ENCODE measurements at regions not wholly inside any gene's neighbourhood (a gene's known extent, or its start where the extent isn't known, plus 50 kb on each side); places are given as distances from the start of the nearest gene placed in this dataset.

DNA sequence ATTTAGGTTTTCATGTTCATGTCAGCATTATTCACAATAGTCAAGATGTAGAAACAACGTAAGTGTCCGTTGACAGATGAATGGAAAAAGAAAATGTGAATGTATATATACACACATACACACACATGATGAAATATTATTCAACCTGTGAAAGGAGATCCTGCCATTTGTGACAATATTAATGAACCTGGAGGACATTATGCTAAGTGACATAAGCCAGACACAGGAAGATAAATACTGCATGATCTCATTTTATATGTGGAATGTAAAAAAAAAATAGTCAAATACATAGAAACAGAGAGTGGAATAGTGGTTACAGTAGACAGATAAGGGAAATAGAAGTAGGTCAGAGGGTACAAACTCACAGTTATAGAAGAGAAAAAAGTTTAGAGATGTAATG is 651.1 kb upstream of the MKI67 start:
- Histone ChIP-seq H3K27ac (replicated peaks; ENCODE audit: low read length) (no peak overlapping the region), H3K9me3 (replicated peaks in 1 of 2; ENCODE audit: control insufficient read depth in 2 of 2, insufficient read depth in 1 of 2, low read depth in 1 of 2, low read length in 2 of 2) (no peaks in the 10 kb centered on the region)
- no CpG with 5 or more reads among the region's 2 CpGs for WGBS, 2 donors (ENCODE audit: extremely low coverage in 2 of 2, insufficient read length in 2 of 2, insufficient replicate concordance in 1 of 2)

GRCh38 chr10:128779416-128779815 is 653.2 kb upstream of the MKI67 start:
- Histone ChIP-seq H3K79me1 (ENCODE audit: low read depth, low read length) (no peaks in the 10 kb centered on the region), H3K4me3 (ENCODE audit: low read length in 2 of 2) (no peak overlapping the region), H2AK5ac (ENCODE audit: low read depth, low read length) (no peak overlapping the region), H2BK12ac (ENCODE audit: low read length) (no peak overlapping the region), H3K4me2 (ENCODE audit: insufficient read depth, low read length, poor library complexity, severe bottlenecking) (no peak overlapping the region), H3K23ac (ENCODE audit: low read depth, low read length, poor library complexity) (no peak overlapping the region), H2BK15ac (ENCODE audit: low read length) (no peak overlapping the region), H3K4ac (ENCODE audit: low read length) (no peak overlapping the region), H3K27me3 (ENCODE audit: control insufficient read depth in 3 of 3, insufficient read depth in 3 of 3, low read depth in 1 of 3, low read length in 3 of 3) (peaks cover 0 to 2% (median 0%) of the 10 kb centered on the region in 3 experiments), H3K9ac (ENCODE audit: low read depth, low read length, poor library complexity) (no peak overlapping the region), H3K18ac (ENCODE audit: low read length) (no peak overlapping the region), H3K27ac (replicated peaks; ENCODE audit: low read length) (no peak overlapping the region), H4K8ac (ENCODE audit: low read depth, low read length) (no peak overlapping the region), H3K4me1 (ENCODE audit: control insufficient read depth in 2 of 2, insufficient read depth in 1 of 2, low read depth in 1 of 2, low read length in 2 of 2) (no peaks in the 10 kb centered on the region), H2BK5ac (ENCODE audit: low read length) (no peak overlapping the region), H3K36me3 (replicated peaks in 1 of 2; ENCODE audit: control insufficient read depth in 2 of 2, insufficient read depth in 2 of 2, low read length in 2 of 2) (no peaks in the 10 kb centered on the region), H4K91ac (ENCODE audit: low read depth, low read length, poor library complexity) (no peak overlapping the region), H2AFZ (ENCODE audit: low read length) (no peak overlapping the region), H3K9me3 (replicated peaks in 1 of 2; ENCODE audit: control insufficient read depth in 2 of 2, insufficient read depth in 1 of 2, low read depth in 1 of 2, low read length in 2 of 2) (no peaks in the 10 kb centered on the region), H2BK120ac (ENCODE audit: low read depth, low read length) (no peak overlapping the region), H3K14ac (ENCODE audit: low read length) (no peak overlapping the region)
- DNase-seq (ENCODE audit: low spot score): no peak
- no CpG with 5 or more reads among the region's 15 CpGs for WGBS, 2 donors (ENCODE audit: extremely low coverage in 2 of 2, insufficient read length in 2 of 2, insufficient replicate concordance in 1 of 2)

More for the DNA sequence above, 651.1 kb upstream of the MKI67 start:
- Histone ChIP-seq H4K91ac (ENCODE audit: low read depth, low read length, poor library complexity) (no peak overlapping the region), H3K9ac (ENCODE audit: low read depth, low read length, poor library complexity) (no peak overlapping the region), H2AK5ac (ENCODE audit: low read depth, low read length) (no peak overlapping the region), H2BK5ac (ENCODE audit: low read length) (no peak overlapping the region), H3K36me3 (replicated peaks in 1 of 2; ENCODE audit: control insufficient read depth in 2 of 2, insufficient read depth in 2 of 2, low read length in 2 of 2) (no peaks in the 10 kb centered on the region), H3K4ac (ENCODE audit: low read length) (no peak overlapping the region), H3K4me2 (ENCODE audit: insufficient read depth, low read length, poor library complexity, severe bottlenecking) (no peak overlapping the region), H2BK12ac (ENCODE audit: low read length) (no peak overlapping the region), H2BK15ac (ENCODE audit: low read length) (no peak overlapping the region), H3K79me1 (ENCODE audit: low read depth, low read length) (no peaks in the 10 kb centered on the region), H4K8ac (ENCODE audit: low read depth, low read length) (no peak overlapping the region), H3K27me3 (ENCODE audit: control insufficient read depth in 3 of 3, insufficient read depth in 3 of 3, low read depth in 1 of 3, low read length in 3 of 3) (peaks cover 0 to 2% (median 0%) of the 10 kb centered on the region in 3 experiments), H3K23ac (ENCODE audit: low read depth, low read length, poor library complexity) (no peak overlapping the region), H2BK120ac (ENCODE audit: low read depth, low read length) (no peak overlapping the region), H3K18ac (ENCODE audit: low read length) (no peak overlapping the region), H3K4me1 (ENCODE audit: control insufficient read depth in 2 of 2, insufficient read depth in 1 of 2, low read depth in 1 of 2, low read length in 2 of 2) (no peaks in the 10 kb centered on the region), H3K4me3 (ENCODE audit: low read length in 2 of 2) (no peak overlapping the region), H3K14ac (ENCODE audit: low read length) (no peak overlapping the region), H2AFZ (ENCODE audit: low read length) (no peak overlapping the region)
- DNase-seq (ENCODE audit: low spot score): no peak

DNA sequence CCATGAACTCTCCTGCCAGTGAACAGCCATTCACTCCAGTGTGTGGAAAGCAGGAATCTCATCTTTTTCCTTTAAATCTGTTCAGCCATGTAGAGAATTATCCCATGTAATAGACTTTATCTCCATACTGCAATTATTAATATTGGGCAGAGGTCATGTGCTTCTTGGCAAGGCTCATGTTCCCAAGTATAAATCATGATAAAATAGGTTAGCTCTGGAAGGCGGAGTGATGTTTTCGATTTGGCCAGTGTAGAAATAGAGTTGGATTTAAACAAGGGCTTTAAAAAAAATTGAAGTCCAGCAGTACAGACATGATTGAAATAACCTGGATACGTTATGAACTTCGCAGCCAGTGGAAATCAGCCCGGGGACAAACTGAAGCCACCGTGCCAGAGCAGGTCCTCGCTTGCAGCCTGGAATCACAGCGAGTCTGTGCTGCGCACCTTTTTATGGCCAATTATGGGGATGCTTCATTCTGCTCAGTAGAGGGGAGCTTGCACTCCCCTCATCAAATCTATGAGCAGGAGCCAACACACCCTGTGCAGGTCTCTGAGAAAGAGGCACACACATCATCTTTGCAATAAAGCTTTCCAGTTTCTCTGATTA is 654.0 kb upstream of the MKI67 start:
- Histone ChIP-seq H3K36me3 (replicated peaks in 1 of 2; ENCODE audit: control insufficient read depth in 2 of 2, insufficient read depth in 2 of 2, low read length in 2 of 2) (no peaks in the 10 kb centered on the region), H3K18ac (ENCODE audit: low read length) (no peak overlapping the region), H3K27me3 (ENCODE audit: control insufficient read depth in 3 of 3, insufficient read depth in 3 of 3, low read depth in 1 of 3, low read length in 3 of 3) (peaks cover 0 to 2% (median 0%) of the 10 kb centered on the region in 3 experiments), H2BK5ac (ENCODE audit: low read length) (no peak overlapping the region), H4K91ac (ENCODE audit: low read depth, low read length, poor library complexity) (no peak overlapping the region), H3K27ac (replicated peaks; ENCODE audit: low read length) (no peak overlapping the region), H3K14ac (ENCODE audit: low read length) (no peak overlapping the region), H2AFZ (ENCODE audit: low read length) (no peak overlapping the region), H2BK12ac (ENCODE audit: low read length) (no peak overlapping the region), H3K4me2 (ENCODE audit: insufficient read depth, low read length, poor library complexity, severe bottlenecking) (no peak overlapping the region), H2BK120ac (ENCODE audit: low read depth, low read length) (no peak overlapping the region), H3K9me3 (replicated peaks in 1 of 2; ENCODE audit: control insufficient read depth in 2 of 2, insufficient read depth in 1 of 2, low read depth in 1 of 2, low read length in 2 of 2) (no peaks in the 10 kb centered on the region), H3K4ac (ENCODE audit: low read length) (no peak overlapping the region), H2BK15ac (ENCODE audit: low read length) (no peak overlapping the region), H3K4me1 (ENCODE audit: control insufficient read depth in 2 of 2, insufficient read depth in 1 of 2, low read depth in 1 of 2, low read length in 2 of 2) (no peaks in the 10 kb centered on the region), H4K8ac (ENCODE audit: low read depth, low read length) (no peak overlapping the region), H3K4me3 (ENCODE audit: low read length in 2 of 2) (no peak overlapping the region), H3K79me1 (ENCODE audit: low read depth, low read length) (no peaks in the 10 kb centered on the region), H3K23ac (ENCODE audit: low read depth, low read length, poor library complexity) (no peak overlapping the region), H2AK5ac (ENCODE audit: low read depth, low read length) (no peak overlapping the region), H3K9ac (ENCODE audit: low read depth, low read length, poor library complexity) (no peak overlapping the region)
- WGBS, 2 donors (ENCODE audit: extremely low coverage in 2 of 2, insufficient read length in 2 of 2, insufficient replicate concordance in 1 of 2): no CpG with 5 or more reads among the region's 9 CpGs
- DNase-seq (ENCODE audit: low spot score): no peak

GRCh38 chr10:128781637-128782036 is 655.4 kb upstream of the MKI67 start:
- Histone ChIP-seq H2BK12ac (ENCODE audit: low read length) (no peak overlapping the region), H2BK5ac (ENCODE audit: low read length) (no peak overlapping the region), H3K36me3 (replicated peaks in 1 of 2; ENCODE audit: control insufficient read depth in 2 of 2, insufficient read depth in 2 of 2, low read length in 2 of 2) (no peaks in the 10 kb centered on the region), H3K4me1 (ENCODE audit: control insufficient read depth in 2 of 2, insufficient read depth in 1 of 2, low read depth in 1 of 2, low read length in 2 of 2) (no peaks in the 10 kb centered on the region), H3K9me3 (replicated peaks in 1 of 2; ENCODE audit: control insufficient read depth in 2 of 2, insufficient read depth in 1 of 2, low read depth in 1 of 2, low read length in 2 of 2) (no peaks in the 10 kb centered on the region), H3K27me3 (ENCODE audit: control insufficient read depth in 3 of 3, insufficient read depth in 3 of 3, low read depth in 1 of 3, low read length in 3 of 3) (peaks cover 0 to 2% (median 0%) of the 10 kb centered on the region in 3 experiments), H3K4me2 (ENCODE audit: insufficient read depth, low read length, poor library complexity, severe bottlenecking) (no peak overlapping the region), H3K9ac (ENCODE audit: low read depth, low read length, poor library complexity) (no peak overlapping the region), H3K23ac (ENCODE audit: low read depth, low read length, poor library complexity) (no peak overlapping the region), H4K91ac (ENCODE audit: low read depth, low read length, poor library complexity) (no peak overlapping the region), H3K18ac (ENCODE audit: low read length) (no peak overlapping the region), H3K4ac (ENCODE audit: low read length) (no peak overlapping the region), H2BK120ac (ENCODE audit: low read depth, low read length) (no peak overlapping the region), H3K4me3 (ENCODE audit: low read length in 2 of 2) (no peak overlapping the region), H2AFZ (ENCODE audit: low read length) (no peak overlapping the region), H3K27ac (replicated peaks; ENCODE audit: low read length) (no peak overlapping the region), H2AK5ac (ENCODE audit: low read depth, low read length) (no peak overlapping the region), H2BK15ac (ENCODE audit: low read length) (no peak overlapping the region), H3K14ac (ENCODE audit: low read length) (no peak overlapping the region), H3K79me1 (ENCODE audit: low read depth, low read length) (no peaks in the 10 kb centered on the region), H4K8ac (ENCODE audit: low read depth, low read length) (no peak overlapping the region)
- no CpG with 5 or more reads among the region's 3 CpGs for WGBS, 2 donors (ENCODE audit: extremely low coverage in 2 of 2, insufficient read length in 2 of 2, insufficient replicate concordance in 1 of 2)
- DNase-seq (ENCODE audit: low spot score): no peak

All from neuronal stem cell (in vitro differentiated cells).